ENCODE measurements at regions not wholly inside any gene's neighbourhood (a gene's known extent, or its start where the extent isn't known, plus 50 kb on each side); places are given as distances from the start of the nearest gene placed in this dataset.

DNA sequence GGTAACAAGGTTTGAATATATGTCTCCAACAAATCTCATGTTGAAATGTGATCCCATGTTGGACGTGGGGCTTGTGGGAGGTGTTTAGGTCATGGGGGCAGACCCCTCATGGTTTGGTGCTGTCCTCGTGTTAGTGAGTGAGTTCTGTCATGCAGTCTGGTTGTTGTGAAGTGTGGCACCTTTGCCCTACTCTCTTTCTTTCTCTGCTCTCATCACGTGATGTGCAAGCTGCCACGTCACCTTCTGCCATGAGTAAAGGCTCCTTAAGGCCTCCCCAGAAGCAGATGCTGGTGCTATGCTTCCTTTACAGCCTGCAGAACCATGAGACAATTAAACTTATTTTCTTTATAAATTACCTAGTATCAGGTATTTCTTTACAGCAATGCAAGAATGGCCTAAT is 218.3 kb downstream of the NXPE2 start:
- TF ChIP-seq, protein P1, sequence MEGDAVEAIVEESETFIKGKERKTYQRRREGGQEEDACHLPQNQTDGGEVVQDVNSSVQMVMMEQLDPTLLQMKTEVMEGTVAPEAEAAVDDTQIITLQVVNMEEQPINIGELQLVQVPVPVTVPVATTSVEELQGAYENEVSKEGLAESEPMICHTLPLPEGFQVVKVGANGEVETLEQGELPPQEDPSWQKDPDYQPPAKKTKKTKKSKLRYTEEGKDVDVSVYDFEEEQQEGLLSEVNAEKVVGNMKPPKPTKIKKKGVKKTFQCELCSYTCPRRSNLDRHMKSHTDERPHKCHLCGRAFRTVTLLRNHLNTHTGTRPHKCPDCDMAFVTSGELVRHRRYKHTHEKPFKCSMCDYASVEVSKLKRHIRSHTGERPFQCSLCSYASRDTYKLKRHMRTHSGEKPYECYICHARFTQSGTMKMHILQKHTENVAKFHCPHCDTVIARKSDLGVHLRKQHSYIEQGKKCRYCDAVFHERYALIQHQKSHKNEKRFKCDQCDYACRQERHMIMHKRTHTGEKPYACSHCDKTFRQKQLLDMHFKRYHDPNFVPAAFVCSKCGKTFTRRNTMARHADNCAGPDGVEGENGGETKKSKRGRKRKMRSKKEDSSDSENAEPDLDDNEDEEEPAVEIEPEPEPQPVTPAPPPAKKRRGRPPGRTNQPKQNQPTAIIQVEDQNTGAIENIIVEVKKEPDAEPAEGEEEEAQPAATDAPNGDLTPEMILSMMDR (IDR thresholded peaks at IDR 0.05; ENCODE audit: insufficient read depth, low read length, poor library complexity, severe bottlenecking): no peak
- TF ChIP-seq EZH2phosphoT487 (conservative IDR thresholded peaks at IDR 0.05; ENCODE audit: low read length): no peak

All from SU-DHL-6 (cell line).